DOHH2 (cell line): ENCODE measurements at regions not wholly inside any gene's neighbourhood (a gene's known extent, or its start where the extent isn't known, plus 50 kb on each side); places are given as distances from the start of the nearest gene placed in this dataset.

ENCODE experiments used
- H3F3A ChIP-seq: fragments of 200-600 bp; sonication (generic), shearing (Covaris generic); 2 replicates; pipeline ENCODE4 v1.6.0; 2016; ENCODE audit warnings: antibody characterized with exemption, mild to moderate bottlenecking; ENCODE audit not compliant: control insufficient read depth, insufficient read depth
- H3K27ac ChIP-seq: fragments of 200-600 bp; sonication (generic); 2 replicates; pipeline ENCODE4 v1.5.1; 2014; ENCODE audit warnings: low read depth, mild to moderate bottlenecking, low read length, moderate library complexity
- H3K27me3 ChIP-seq: fragments of 200-600 bp; sonication (generic); 2 replicates; pipeline ENCODE4 v1.6.1; 2014; ENCODE audit warnings: mild to moderate bottlenecking, low read length, mixed read lengths; ENCODE audit not compliant: control insufficient read depth
- H3K36me3 ChIP-seq: fragments of 200-600 bp; sonication (generic); 2 replicates; pipeline ENCODE4 v1.6.1; 2014; ENCODE audit warnings: mild to moderate bottlenecking, low read length, moderate library complexity, mixed read lengths; ENCODE audit not compliant: control insufficient read depth
- H3K4me1 ChIP-seq: fragments of 200-600 bp; sonication (generic); 2 replicates; pipeline ENCODE4 v1.6.1; 2014; ENCODE audit warnings: mild to moderate bottlenecking, low read length, mixed read lengths; ENCODE audit not compliant: control insufficient read depth
- H3K4me2 ChIP-seq: fragments of 200-600 bp; sonication (generic); 2 replicates; pipeline ENCODE4 v1.6.0; 2014; ENCODE audit warnings: mild to moderate bottlenecking, low read length, moderate library complexity
- H3K4me3 ChIP-seq: fragments of 200-600 bp; sonication (generic); 2 replicates; pipeline ENCODE4 v1.5.1; 2014; ENCODE audit warnings: mild to moderate bottlenecking, low read length, mixed read lengths
- H3K79me2 ChIP-seq: fragments of 200-600 bp; sonication (generic); 2 replicates; pipeline ENCODE4 v1.6.1; 2014; ENCODE audit warnings: mild to moderate bottlenecking, low read length, mixed read lengths; ENCODE audit not compliant: control insufficient read depth
- H3K9me2 ChIP-seq: fragments of 200-600 bp; sonication (generic); replicated peaks from 2 replicates; pipeline ENCODE4 v1.6.1; 2014; ENCODE audit warnings: mild to moderate bottlenecking, low read length, mixed read lengths; ENCODE audit not compliant: control insufficient read depth
- H3K9me3 ChIP-seq: fragments of 200-600 bp; sonication (generic); 2 replicates; pipeline ENCODE4 v1.6.1; 2014; ENCODE audit warnings: antibody characterized with exemption, low read length, mixed read lengths; ENCODE audit not compliant: control insufficient read depth, insufficient read depth
- H4K20me1 ChIP-seq: fragments of 200-600 bp; sonication (generic); 2 replicates; pipeline ENCODE4 v1.6.0; 2014; ENCODE audit warnings: low read depth, mild to moderate bottlenecking, antibody characterized with exemption, low read length, moderate library complexity; ENCODE audit not compliant: control insufficient read depth, insufficient read depth
- CTCF ChIP-seq: fragments of 200-600 bp; sonication (generic); IDR thresholded peaks from one replicate; pipeline ENCODE4 v1.5.1; 2014; ENCODE audit warnings: antibody characterized with exemption, mild to moderate bottlenecking, low read depth, low read length; ENCODE audit not compliant: poor library complexity, severe bottlenecking
- EZH2phosphoT487 ChIP-seq: fragments of 200-600 bp; sonication (generic); IDR thresholded peaks from 2 replicates; pipeline ENCODE4 v1.6.1; 2017; ENCODE audit warnings: borderline replicate concordance, mild to moderate bottlenecking, antibody characterized with exemption, low read length, moderate library complexity, mixed read lengths

- H3K27me3 ChIP-seq = no peaks in the 10 kb centered on the region
- no peaks in the 10 kb centered on the region for H3F3A ChIP-seq
- H3K9me3 ChIP-seq = no peaks in the 10 kb centered on the region; the same call in 1 of the 2 replicates
- H4K20me1 ChIP-seq = no peaks in the 10 kb centered on the region
- no peaks in the 10 kb centered on the region for H3K9me2 ChIP-seq
- no peak overlapping the region for H3K27ac ChIP-seq
- TF ChIP-seq CTCF = no peak
- no peak for TF ChIP-seq EZH2phosphoT487
- H3K4me3 ChIP-seq = no peak overlapping the region
- no peaks in the 10 kb centered on the region for H3K4me1 ChIP-seq
- H3K4me2 ChIP-seq = no peak overlapping the region
- H3K79me2 ChIP-seq = no peaks in the 10 kb centered on the region
- H3K36me3 ChIP-seq = no peaks in the 10 kb centered on the region
These were observed 110.7 kb upstream of the GOLGA8J start for GRCh38 chr15:29972051-29972450.

GRCh38 chr15:29970402-29970695, 112.4 kb upstream of the GOLGA8J start:
- Histone ChIP-seq H3K4me3 (no peak overlapping the region), H3K4me2 (no peak overlapping the region), H3K27ac (no peak overlapping the region), H3K79me2 (no peaks in the 10 kb centered on the region), H3F3A (no peaks in the 10 kb centered on the region), H3K36me3 (no peaks in the 10 kb centered on the region), H3K4me1 (no peaks in the 10 kb centered on the region), H3K9me2 (no peaks in the 10 kb centered on the region), H4K20me1 (no peaks in the 10 kb centered on the region), H3K27me3 (no peaks in the 10 kb centered on the region), H3K9me3 (no peaks in the 10 kb centered on the region; the same call in 1 of the 2 replicates)
- TF ChIP-seq CTCF (no peak), EZH2phosphoT487 (no peak)

GRCh38 chr15:29969562-29970401, 113.0 kb upstream of the GOLGA8J start:
- H3K9me3 ChIP-seq = no peaks in the 10 kb centered on the region; the same call in 1 of the 2 replicates

More at GRCh38 chr15:29969562-29970401, 113.0 kb upstream of the GOLGA8J start:
- no peak overlapping the region for H3K27ac ChIP-seq
- no peaks in the 10 kb centered on the region for H3K4me1 ChIP-seq
- no peaks in the 10 kb centered on the region for H3F3A ChIP-seq
- no peaks in the 10 kb centered on the region for H4K20me1 ChIP-seq
- H3K27me3 ChIP-seq = no peaks in the 10 kb centered on the region
- no peaks in the 10 kb centered on the region for H3K9me2 ChIP-seq
- H3K4me3 ChIP-seq = no peak overlapping the region
- no peaks in the 10 kb centered on the region for H3K79me2 ChIP-seq
- TF ChIP-seq CTCF (no peak), EZH2phosphoT487 (no peak)
- H3K4me2 ChIP-seq = no peak overlapping the region
- no peaks in the 10 kb centered on the region for H3K36me3 ChIP-seq
